NK-92 treated with Interleukin-12 subunit alpha and Interleukin-12 subunit beta, amount 100 ng/mL, for 24 hours (cell line): ENCODE measurements at regions not wholly inside any gene's neighbourhood (a gene's known extent, or its start where the extent isn't known, plus 50 kb on each side); places are given as distances from the start of the nearest gene placed in this dataset.
"Not testable (repeated sequence)": the region's sequence is repeated elsewhere in the genome, so short reads cannot be mapped to it uniquely, and the experiment has no call there.

Experiments used
- DNase-seq: peaks from one replicate; lab custom pipeline; 2025; lab: John Stamatoyannopoulos, UW

DNA sequence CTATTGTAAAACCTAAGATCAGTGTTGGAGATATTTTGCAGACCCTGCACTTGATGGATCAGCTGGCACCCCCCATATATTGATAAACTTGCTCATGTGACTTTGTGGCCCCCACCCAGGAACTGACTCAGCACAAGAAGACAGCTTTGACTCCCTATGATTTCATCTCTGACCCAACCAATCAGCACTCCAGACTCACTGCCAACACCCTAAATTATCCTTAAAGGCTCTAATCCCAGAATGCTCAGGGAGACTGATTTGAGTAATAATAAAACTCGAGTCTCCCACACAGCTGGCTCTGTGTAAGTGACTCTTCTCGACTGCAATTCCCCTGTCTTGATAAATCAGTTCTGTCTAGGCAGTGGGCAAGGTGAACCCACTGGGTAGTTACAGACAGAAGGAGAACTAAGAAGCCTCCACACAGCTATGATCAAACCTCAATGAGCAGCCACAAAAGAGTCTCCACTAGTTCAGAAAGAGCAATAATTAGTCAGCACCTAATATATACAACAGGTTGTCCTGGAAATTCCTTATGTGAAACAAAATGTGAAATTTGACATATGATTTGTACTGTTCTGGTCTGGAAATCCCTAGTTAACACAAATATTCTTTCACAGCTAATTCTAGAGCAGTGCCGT, 52.2 kb downstream of the ACTL7B start:
- no peak for DNase-seq

DNA sequence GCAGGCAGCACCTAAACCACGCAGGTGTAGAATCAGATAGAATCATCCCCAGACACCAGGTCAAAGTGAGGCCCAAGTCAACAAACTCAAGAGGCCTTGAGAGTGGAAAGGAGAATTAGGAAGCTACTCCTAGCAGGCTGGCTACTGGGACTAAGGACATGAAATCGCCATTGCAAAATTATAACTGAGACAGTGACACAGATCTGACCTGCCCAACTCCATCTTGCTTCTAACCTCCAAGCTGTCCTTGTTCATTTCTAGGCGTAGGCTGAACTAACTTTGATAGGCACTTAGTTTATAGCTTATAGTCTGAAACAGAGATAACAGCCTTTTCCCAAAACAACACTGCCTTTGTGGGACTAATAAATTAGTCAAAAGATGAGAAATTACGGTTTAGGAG, 52.8 kb downstream of the ACTL7B start:
- no peak for DNase-seq

DNA sequence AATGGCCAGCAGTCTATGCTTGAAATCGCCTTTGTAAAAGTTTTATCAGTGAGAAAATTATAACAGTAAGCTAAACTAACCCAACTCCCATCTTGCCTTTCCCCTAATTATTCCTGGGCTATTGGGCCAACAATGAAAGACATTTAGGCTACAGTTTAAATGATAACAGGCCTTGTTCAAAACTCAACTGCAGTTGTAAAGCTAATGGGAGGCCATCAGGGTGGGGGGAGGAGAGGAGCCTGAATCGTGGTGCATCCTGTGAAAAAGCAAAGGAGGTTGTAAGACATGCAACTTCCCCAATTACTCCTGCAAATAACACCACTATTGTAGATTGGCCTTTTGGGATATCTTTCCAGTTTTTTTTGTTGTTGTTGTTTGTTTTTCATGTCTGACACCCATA, 53.8 kb downstream of the ACTL7B start:
- no peak for DNase-seq

DNA sequence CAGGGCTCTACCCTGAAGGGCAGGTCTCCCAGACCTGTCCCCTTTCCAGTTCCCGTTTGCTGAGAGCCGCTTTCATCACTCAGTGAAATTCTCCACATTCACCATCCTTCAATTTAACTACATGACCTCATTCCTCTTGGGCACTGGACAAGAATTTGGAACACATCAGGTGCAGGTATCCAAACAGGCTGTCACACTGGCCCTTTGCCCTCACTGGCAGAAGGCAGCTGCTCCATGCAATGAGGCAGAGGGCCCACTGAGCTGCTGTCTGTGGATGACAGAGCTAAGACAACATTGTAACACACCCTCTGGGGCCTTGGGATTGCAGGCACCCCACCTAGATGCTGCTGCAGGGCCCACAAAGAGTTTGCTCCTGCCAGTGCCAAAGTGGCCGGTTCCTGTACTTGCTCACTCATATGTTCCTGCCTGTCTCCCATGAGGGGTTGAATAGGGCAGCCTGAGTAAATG, 55.1 kb downstream of the ACTL7B start:
- no peak for DNase-seq

DNA sequence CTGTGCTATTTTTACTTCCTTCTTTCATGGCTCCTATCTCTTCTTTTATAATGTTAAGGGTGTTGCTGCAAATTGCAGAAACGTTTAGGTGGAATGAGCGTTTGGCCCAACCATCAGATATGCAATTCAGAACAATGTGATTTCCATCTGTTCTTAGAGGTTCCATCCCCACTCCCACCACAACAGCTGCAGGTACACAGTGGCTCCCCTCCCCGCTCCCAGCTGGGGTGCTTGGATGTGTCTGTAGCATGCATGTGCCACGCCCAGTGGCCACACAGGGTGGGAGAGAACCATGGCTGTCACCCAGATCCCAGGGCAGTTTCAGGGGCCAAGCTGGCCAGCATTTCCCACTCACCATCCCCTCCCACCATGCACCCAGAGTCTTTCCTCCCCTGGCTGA, 62.2 kb downstream of the ACTL7B start:
- DNase-seq: no peak

DNA sequence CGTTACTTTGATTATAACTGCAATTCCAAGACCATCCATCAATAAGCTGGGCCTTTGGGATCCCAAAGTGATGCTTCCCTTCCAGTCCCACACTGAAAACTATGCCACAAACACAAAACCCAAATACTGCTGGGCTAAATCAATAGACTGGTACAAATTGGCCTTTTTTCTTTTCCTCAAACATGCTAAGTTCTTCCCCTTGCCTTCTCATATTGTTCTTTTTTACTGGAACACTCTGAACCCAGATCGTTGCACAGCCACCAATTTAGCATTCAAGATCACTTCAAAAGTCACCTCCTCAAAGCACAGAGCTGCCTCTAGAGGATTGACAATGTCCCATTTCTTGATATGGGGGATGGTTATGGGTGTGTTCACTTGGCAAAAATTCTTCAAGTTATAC, 66.0 kb downstream of the ACTL7B start:
- DNase-seq: no peak

DNA sequence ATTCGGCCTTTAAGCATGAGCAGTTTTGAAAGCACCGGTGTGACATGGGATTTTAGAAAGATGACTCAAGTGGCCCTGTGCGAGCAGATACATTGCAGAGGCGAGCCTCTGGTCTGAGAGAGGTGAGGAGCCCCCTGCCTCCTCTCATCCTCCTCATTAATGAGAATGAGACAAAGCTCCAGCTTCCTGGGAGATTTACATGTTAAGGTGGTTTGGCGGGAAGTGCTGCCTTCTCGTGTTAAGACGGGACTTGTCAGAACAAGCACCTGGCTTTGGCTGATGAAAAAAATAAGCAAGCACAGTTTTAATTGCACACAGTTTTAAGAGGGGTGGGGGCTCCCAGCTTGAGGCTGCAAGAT, 68.1 kb downstream of the ACTL7B start:
- no peak for DNase-seq

DNA sequence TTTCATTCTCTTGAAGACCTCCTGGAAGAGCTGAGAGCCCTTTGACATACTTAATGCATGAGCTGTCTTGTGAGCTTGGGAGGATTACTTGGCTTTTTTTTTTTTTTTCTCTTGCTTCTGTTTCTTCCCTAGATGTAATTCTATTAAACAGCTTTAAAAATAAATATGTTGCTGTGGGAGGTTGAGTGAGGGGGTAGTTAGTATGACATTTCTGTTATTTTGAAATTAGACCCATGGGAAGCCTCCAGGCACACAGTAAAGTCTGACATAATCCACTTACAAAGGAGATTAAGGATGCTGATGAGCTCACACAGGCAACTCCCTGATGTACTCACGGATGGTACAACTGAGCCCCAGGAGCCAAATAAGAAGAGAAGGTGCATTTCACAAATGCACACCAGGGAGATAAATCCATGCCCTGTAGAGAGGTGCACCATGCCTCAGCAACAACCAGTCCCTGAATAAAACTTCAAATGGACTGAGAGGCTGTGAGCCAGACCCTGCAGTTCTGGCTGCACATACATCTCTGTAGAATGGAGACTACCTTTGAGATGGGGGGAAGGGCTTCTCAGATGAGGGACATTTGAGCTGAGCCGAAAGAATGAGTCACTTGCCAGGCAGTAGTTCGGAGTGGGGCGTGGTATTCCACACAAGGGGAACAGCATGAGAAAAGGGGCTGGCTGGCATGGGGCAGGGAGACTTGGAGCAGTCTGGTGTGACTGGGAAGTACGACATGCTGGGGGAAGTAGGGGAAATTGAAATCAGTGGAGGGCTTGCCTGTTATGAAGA, 68.7 kb downstream of the ACTL7B start:
- DNase-seq: no peak

DNA sequence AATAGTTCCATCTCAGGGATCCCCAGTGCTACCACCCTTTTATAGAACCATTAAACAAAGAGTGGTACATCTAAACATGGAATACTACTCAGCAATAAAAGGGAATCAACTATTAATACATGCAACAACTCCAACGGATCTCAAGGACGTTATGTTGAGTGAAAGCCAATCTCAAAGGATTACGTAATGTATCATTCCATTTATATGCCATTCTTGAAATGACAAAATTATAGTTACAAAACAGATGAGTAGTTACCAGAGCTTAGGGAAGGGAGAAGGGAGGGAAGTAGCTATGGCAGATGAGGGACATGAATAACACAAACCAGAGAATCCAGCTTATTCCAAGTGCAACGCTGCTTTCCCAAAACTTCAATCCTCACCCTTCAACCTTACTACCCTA, 69.5 kb downstream of the ACTL7B start:
- no peak for DNase-seq

DNA sequence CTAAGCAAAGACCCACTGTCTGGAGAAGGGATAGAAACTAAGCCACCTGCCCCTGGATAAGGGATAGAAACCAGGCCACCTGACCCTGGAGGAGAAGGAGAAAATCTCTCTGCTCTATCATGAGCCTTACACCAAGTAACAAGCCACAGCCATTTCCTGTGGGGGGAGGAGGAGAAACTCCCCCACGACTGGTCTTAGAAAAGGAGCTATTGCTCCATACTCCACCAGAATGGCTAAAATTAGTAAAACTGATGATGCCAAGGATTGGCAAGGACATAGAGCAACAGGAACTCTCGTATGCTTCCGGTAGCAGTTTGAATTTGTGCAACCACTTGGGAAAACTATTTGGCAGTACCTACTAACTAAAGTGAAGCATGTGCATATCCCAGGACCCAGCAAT, 70.8 kb downstream of the ACTL7B start:
- DNase-seq: peak; percentile 14

DNA sequence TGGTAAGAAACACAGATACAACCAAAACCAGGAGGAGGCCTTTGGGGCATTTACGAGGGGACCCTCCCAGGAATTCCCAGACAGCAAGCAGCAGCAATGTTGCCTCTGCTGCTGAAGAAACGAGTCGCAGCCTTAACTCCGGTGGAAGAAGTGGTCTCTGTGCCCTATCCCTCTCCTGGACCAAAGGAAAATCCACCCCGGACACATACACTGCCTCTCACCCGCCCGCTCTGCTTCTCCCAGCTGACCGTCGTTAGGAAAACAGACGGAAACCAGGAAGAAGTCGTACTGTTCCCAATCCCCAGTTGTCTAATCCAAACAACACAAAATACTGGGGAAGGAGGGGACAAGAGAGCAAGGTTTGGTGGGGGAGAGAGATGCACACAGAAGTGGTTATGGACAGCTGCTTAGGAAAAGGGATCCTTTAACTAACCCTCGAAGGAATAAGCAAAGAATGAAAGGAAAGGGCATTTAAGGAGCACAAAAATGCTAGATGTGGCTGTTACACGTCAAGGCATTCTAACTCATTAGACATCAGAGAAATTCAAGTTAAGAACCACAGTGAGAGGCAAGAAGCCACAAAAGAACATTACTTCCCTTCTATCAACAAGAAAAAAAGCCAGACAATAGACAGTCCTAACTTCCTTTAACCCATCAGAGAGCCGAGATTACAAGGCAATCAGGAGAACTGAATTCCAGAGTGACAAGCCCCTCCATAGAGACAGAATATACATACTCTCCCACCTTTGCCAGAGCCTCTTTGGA, 71.9 kb downstream of the ACTL7B start:
- DNase-seq: no peak

DNA sequence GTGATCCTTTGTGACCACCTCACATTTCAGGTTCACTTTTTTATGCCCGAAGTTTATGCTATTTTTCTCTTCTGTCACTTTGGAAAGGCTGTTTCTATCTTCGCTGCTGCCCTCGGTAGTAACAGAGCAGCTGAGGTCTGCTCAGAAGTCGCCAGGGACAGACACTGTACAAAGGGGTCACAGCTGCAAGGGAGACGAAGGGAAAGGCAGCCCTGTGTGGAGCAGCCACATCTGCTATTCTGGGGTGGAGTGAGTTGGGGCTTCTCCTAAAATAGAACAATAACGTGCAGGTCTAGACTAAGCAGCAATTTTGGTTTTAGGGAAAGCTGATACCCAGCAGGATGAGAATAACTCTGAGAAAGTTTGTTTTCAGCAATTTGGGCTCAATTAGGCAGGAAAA, 72.5 kb downstream of the ACTL7B start:
- DNase-seq: no peak

DNA sequence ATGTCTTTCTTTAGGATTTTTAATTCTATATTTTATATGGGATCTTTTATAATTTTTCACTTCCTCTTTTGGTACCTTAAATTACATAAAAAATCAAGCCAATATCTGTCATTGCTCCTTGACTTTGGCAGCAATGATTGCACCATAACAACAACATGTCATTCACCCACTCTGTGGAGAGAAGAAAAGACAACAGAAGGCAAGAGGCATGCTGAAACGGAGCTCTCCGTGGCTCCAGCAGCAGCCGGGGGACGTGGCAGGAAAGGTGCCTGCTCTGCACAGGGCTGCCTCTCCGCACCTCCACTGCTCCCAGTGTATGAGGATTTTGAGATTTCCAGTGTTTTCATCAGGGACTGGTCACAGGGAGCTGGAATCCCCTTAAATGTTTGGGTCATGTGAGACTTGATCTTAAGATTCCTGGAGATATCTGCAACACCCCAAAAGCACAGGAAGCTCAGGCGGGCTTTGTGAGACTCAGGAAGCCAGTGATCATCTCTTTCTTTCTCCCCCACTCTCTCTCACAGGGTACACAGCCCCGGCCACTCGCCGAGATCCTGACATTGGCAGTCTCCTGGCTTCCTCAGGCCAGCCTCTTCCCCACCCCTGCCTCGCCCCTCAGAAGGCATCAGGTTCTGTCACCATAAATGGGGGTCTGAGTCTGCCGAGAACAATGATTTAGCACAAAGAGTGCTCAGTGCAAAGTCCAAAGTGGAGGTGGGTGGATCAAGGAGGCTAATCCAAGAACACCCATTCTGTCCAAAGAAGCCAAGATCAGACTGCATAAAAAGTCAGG, 74.6 kb downstream of the ACTL7B start:
- no peak for DNase-seq

DNA sequence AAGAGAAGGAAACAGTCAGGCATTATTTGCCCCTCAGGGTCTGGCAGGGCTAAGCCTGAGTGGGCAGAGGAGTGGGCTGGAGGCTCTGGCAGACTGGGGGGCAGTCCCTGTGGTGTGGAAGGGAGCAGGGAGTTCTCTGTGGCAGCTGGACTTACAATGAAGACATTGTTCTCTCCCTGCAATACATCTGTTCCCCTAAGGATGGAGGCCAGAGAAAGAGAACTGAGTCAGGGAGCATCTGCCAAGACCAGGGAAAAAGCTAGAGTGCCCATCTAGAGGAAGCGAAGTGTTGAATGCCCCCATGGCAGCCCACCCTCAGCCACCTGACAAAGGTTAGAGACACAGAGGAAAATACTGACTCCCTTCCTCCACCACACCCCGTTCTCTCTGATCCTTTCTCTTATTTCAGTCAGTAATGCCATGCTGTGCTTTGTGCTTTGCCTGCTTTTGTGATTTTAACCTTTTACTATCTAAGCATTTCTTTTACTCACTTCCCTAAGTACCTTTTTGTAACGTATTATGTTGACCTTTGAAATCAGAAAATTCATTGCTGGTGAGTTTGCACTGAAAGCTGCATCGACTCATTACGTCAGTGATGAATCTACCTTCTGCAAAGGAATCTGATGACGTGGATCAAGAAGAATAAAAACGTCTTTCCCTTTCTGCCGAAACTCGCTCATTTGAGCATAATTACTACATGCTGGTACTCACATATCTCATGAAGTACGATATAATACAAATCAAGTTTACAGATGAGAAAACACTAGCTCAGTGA, 76.0 kb downstream of the ACTL7B start:
- DNase-seq: no peak

DNA sequence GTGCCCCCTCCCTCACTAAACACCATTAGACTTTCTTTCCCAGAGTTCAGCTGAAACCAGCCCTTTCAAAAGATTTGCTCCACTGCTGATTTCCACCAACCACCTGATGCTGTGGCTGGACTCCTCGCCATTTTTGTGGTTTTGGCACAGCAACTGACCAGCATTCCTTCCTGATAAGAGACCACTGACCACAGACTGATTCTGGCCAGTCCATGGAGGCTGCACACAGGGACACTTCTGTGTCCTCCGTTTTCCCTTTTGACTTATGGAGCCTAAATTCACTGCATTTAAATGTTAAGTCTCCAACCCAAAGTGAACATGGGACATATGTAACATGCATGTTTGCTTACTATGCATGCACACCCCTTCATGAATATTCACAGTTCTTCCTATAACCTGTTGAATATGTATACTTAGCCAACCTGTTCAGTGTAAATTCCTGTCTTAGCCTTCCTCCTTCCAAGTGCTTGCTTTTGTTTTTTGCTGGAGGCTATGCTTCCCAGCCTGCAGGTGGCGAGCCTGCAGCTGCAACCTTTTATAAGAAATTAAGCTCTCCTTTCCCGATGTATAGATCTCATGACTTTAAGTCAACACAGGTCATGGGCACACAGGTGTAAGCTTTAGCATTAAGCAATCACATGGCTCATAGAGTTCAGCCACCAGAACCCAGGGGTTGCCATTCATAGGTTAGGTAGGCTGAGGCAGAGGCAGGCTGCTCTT, 78.7 kb downstream of the ACTL7B start:
- DNase-seq: no peak

DNA sequence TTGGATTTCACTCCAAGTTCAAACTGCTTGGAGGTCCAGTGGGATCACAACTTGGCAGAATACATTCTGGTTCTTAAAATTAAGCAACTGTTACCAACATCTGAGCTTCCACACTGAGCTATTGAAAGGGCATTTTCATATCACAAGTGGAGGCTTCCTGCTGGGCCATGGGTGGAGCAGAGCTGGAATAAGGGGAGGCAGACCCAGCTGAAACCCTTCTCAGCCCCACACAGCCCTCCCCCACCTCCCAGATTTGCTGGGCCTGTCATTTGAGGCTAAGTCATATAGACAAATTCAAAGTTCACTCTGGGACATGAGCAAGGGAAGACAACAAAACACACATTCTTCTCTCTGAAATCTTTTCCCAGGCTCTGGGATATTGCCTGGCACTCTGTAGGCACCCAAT, 79.9 kb downstream of the ACTL7B start:
- no peak for DNase-seq

DNA sequence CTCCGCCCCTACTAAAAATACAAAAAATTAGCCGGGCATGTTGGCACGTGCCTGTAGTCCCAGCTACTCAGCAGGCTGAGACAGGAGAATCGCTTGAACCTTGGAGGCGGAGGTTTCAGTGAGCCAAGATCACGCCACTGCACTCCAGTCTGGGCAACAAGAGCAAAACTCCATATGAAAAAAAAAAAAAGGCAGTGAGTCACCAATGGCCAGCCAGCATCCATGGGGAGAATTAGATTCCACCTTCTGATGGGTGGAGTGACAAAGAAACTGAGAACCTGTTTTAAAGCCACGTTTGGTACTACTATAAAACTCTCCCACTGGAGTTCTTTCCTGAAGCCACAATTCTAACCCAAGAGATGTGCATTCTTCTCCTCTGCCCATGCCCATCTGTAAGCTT, 81.7 kb downstream of the ACTL7B start:
- not testable (repeated sequence) for DNase-seq

DNA sequence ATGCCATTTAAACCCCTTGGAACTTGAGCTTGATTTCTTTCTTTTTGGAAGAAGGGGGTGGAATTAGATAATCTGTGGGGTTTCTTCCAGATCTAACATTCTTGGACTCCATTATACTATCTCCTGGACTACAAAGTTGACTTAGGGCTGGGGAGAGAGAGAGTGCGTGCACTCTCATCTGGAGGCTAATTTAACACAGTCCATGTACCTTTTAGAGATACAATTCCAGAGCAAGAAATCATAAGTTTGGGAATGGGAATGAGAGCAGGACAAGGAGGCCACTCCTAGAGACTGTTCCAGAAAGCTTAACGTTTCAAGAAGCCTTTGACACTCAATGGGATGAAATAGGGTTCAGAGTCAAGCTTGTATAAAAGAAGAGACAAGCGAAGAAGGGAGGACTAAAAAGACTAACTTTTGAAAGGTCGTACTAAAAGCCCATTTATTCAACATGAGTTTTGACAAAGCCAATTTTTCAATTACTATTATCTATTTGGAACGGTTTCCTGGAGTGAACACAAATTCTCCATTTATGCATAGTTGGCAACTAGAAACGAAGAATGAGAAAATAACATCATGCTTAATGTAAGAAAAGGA, 83.4 kb downstream of the ACTL7B start:
- no peak for DNase-seq

DNA sequence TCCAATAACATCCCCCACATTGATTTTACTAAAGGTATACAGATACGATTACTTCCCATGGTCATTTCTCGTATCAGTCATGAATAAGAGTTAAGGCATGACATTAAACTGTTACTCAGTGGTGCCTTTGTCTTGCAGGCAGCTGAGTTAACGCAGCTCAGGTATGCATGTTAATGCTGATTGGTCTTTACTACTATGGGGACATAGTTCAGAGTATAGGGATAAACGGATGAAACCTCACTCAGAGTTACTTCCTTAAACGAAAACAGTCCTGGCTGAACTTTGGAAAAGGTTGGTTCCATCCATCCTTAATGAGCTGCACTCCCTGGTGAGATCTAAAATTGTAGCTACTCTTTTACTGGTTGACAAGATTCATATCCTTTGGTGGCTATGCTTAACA, 87.0 kb downstream of the ACTL7B start:
- no peak for DNase-seq

DNA sequence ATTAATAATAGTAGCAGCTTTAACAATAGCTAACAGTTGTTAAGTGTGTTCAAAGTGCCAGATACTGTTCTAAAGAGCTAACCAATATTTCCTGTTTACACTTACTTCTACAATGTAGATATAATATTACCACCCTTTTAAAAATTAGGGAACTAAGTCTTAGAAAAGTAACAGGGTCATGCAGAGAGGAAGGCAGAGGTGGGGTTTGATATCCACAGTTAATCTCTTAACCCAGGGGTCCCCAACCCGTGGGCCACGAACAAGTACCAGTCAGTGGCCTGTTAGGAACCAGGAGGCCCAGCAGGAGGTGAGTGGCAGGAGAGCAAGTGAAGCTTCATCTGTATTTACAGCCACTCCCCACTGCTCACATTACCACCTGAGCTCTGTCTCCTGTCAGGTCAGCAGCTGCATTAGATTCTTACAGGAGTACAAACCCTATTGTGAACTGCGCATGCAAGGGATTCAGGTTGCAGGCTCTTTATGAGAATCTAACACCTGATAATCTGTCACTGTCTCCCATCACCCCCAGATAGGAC, 89.1 kb downstream of the ACTL7B start:
- DNase-seq: no peak
